Activated naive CD8-positive, alpha-beta T cell treated with anti-CD3 and anti-CD28 coated beads, Interleukin-2, amount 10 ng/mL, durations not matched to agents 7 days and 5 days (primary cell): ENCODE measurements at regions not wholly inside any gene's neighbourhood (a gene's known extent, or its start where the extent isn't known, plus 50 kb on each side); places are given as distances from the start of the nearest gene placed in this dataset.
"Not testable (repeated sequence)": the region's sequence is repeated elsewhere in the genome, so short reads cannot be mapped to it uniquely, and the experiment has no call there.

Experiments
- ATAC-seq: fragments of 150-1000 bp; cut with Tn5 transposase; one replicate; pipeline ENCODE4 v1.10.0; 2021; ENCODE audit warnings: low read depth, moderate library complexity
- POLR2A ChIA-PET: fragments of 350-600 bp; sonication (Branson Sonifier 250); formaldehyde crosslinking; loops from one replicate; lab custom pipeline; 2021; ENCODE audit warnings: antibody characterized with exemption; lab: Charles Lee
- DNase-seq: peaks from one replicate; pipeline ENCODE4 v3.0.0; 2021
- H3K27ac Mint-ChIP-seq: one replicate; pipeline ENCODE4 v1.8.0; 2022; ENCODE audit warnings: mild to moderate bottlenecking, mixed read lengths
- H3K27me3 Mint-ChIP-seq: one replicate; pipeline ENCODE4 v1.8.0; 2022; ENCODE audit warnings: mild to moderate bottlenecking, moderate library complexity, mixed read lengths
- H3K36me3 Mint-ChIP-seq: one replicate; pipeline ENCODE4 v1.8.0; 2021; ENCODE audit warnings: mild to moderate bottlenecking, mixed read lengths
- H3K4me1 Mint-ChIP-seq: one replicate; pipeline ENCODE4 v1.8.0; 2021; ENCODE audit warnings: mixed read lengths
- H3K4me3 Mint-ChIP-seq: one replicate; pipeline ENCODE4 v1.8.0; 2022; ENCODE audit warnings: mild to moderate bottlenecking, moderate library complexity, mixed read lengths
- H3K9me3 Mint-ChIP-seq: one replicate; pipeline ENCODE4 v1.8.0; 2021; ENCODE audit warnings: mixed read lengths

DNA sequence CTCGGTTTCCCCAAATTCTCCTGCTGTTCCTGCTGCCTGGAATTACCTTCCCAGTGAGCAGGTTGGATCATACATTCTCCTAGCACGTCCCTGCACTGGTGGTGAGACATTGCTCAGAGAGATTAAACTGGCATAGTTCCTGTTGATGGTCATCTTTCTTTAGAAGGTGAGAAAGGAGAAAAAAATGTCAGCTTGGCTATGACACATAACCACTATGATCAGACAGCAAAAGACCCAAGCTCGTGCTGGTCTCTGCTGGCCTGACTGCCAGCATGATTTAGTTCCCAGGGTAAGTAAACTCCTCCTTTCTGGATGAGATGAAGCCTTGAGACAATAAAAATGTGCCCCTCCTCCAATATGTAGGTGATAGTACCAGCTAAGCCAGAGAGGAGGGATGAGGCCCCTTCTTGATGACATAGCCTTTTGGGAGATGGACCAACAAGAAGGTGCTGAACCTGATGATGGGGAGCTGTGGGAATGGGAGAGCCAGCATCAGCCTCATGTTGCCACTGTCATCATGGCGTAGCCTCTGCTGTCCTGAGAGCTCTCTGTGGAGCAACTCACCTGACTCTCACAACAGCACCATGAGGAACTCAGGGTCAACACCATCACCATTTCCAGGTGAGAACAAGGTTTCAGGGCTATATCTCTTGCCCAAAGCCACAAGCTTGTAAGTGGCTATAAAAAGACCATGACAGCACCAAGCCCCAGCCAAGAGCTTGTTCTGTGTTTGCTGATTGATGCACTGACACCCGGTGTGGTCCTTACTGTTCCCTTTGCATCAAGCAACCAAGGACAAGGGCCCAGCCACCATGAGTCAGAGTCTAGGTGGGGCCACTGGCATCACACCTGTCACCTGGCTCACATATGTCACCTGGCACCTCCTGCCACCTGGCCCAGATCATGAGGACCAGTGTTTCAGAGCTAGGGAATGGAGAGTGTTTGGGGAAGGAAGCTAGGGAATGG is 200.0 kb downstream of the MATN1 start:
- no peaks in the 10 kb centered on the region for H3K4me1 Mint-ChIP-seq
- no peak overlapping the region for H3K4me3 Mint-ChIP-seq
- POLR2A ChIA-PET: no interaction called here
- no peak for ATAC-seq
- peaks cover 16% of the 10 kb centered on the region for H3K27me3 Mint-ChIP-seq
- H3K27ac Mint-ChIP-seq: no peak overlapping the region
- DNase-seq: no peak
- H3K9me3 Mint-ChIP-seq: no peaks in the 10 kb centered on the region
- H3K36me3 Mint-ChIP-seq: no peaks in the 10 kb centered on the region

DNA sequence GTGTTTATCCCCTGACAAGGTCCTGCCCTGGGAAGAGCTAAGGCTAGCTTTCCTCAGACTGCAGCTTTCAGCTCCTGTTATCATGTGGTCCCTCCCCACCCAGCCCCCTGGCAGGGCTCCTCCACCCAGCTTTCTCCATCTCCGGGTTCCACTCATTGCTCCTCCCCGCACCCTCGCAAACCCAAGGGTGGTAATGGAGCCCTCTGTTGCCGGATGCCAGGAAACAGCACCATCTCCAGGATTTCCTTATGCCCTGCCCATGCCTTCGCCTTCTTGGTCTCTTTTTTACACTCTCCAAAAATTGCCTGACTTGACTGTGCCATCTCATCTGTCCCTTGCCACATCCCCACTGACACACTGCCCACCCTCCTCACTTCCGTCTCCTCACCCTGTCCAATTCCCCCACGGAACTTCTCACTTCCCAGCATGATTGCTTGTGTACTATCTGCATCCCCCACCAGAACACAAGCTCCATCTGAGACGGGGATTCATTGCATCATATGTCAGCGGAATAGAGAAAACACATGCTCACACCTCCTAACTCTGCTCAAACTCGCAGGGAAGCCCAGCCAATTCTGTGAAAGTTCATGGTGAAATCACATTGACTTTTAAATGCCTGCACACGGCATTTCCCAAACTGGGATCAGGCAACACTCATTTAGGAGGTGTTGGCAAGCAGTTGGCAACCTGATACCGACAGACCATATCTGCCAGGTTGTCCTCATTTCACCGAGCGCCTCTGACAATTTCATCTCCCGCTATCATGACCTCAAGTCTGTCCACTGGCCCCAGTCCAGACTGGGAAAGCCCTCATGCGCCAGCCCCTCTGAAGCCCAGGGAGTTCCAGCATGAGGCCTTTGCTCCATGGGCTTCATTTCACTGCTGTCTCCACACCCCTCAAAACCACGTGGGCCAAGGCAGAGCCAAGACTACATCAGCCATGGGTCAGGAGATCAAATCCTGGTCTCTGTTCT is 201.1 kb downstream of the MATN1 start:
- DNase-seq (no peak), ATAC-seq (no peak)
- no peaks in the 10 kb centered on the region for H3K4me1 Mint-ChIP-seq
- H3K27me3 Mint-ChIP-seq: peaks cover 16% of the 10 kb centered on the region
- H3K9me3 Mint-ChIP-seq: no peaks in the 10 kb centered on the region
- no peak overlapping the region for H3K27ac Mint-ChIP-seq
- POLR2A ChIA-PET: no interaction called here
- no peak overlapping the region for H3K4me3 Mint-ChIP-seq
- H3K36me3 Mint-ChIP-seq: no peaks in the 10 kb centered on the region

DNA sequence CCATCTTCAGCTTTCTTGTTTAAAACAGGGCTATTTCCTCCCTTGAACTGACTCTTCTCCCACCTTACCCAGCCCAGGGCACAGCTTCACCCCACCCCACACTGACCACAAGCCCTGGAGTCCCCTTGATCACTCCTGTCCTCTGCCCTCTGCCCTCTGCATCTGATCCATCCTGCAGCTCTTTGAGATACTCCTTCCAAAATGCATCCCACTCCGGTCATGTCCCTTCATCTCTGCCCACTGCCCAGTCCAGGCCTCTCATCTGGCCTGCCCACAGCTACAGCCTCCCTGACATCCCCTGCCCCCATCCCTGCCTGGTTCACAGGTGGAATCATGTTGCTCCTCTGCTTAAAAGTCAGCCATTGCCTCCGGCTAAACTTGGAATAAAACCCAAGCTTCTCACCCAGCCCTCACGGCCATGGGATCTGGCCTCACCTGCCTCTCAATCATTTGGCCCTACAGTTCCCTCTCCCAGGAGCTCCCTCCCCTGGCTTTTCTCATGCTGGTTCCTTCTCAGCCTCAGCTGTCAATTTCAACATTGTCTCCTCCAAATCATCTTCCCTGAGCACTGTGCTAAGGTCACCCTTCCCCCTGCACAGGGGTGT is 202.0 kb downstream of the MATN1 start:
- H3K4me3 Mint-ChIP-seq: no peak overlapping the region
- no peaks in the 10 kb centered on the region for H3K9me3 Mint-ChIP-seq
- POLR2A ChIA-PET: no interaction called here
- no peaks in the 10 kb centered on the region for H3K36me3 Mint-ChIP-seq
- ATAC-seq: no peak
- DNase-seq: no peak
- H3K4me1 Mint-ChIP-seq: no peaks in the 10 kb centered on the region
- no peak overlapping the region for H3K27ac Mint-ChIP-seq
- peaks cover 16% of the 10 kb centered on the region for H3K27me3 Mint-ChIP-seq

DNA sequence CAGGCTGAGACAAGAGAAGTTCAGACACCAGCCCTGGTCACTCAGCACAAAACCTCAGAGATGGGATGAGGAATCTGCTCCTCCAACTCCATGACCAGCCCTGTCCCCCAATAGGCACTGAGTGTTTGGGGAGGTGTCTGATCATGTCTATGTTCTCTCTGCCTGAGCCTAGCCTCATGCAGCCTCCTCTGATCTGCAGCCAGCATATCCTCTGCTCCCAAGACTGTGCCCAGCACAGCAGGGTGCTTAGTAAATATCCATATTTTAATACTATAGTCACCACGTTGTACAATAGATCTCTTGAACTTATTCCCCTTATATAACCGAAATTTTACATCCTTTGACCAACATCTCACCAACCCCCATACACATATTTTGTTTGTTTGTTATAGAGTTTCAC is 202.9 kb downstream of the MATN1 start:
- DNase-seq (no peak), ATAC-seq (no peak)
- H3K9me3 Mint-ChIP-seq: no peaks in the 10 kb centered on the region
- H3K27ac Mint-ChIP-seq: no peak overlapping the region
- H3K36me3 Mint-ChIP-seq: no peaks in the 10 kb centered on the region
- H3K4me1 Mint-ChIP-seq: no peaks in the 10 kb centered on the region
- POLR2A ChIA-PET: no interaction called here
- peaks cover 16% of the 10 kb centered on the region for H3K27me3 Mint-ChIP-seq
- H3K4me3 Mint-ChIP-seq: no peak overlapping the region

DNA sequence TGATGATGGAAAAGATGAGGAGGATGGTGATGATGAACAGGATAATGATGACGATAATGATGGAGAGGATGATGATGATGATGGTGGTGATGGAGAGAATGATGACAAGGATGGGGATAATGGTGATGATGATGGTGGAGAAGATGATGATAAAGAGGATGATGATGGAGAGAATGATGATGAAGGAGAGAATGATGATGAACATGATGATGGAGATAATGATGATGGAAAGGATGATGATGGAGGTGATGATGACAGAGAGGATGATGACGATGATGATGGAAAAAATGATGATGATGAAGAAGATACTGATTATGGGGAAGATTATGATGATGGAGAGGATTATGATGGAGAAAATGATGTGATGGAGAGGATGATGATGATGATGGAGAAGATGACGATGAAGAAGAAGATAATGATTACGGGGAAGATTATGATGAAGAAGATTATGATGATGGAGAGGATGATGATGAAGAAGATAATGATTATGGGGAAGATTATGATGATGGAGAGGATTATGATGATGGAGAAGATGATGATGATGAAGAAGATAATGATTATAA is 204.1 kb downstream of the MATN1 start:
- POLR2A ChIA-PET: no interaction called here
- no peaks in the 10 kb centered on the region for H3K36me3 Mint-ChIP-seq
- no peak for DNase-seq
- peaks cover 9% of the 10 kb centered on the region for H3K27me3 Mint-ChIP-seq
- H3K4me3 Mint-ChIP-seq: no peak overlapping the region
- no peak for ATAC-seq
- H3K27ac Mint-ChIP-seq: no peak overlapping the region
- no peaks in the 10 kb centered on the region for H3K9me3 Mint-ChIP-seq
- no peaks in the 10 kb centered on the region for H3K4me1 Mint-ChIP-seq

DNA sequence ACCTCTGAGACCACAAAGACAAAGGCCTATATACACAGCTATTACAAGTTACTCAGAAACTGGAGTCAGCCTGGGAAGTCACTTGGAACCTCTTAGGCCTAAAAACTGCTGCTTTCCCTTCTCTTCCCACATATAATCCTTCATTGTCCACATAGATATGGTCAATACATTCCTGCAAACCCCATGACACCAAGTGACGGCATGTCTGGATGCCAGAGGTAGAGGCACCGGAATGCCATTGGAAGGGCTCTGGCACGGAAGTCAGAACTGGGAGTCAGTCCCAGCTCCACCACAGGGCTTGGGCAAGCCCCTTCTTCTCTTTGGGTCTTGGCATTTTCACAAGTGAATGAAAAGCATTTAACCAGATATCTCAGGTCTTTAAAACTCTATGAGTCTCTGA is 204.7 kb downstream of the MATN1 start:
- Mint-ChIP-seq H3K4me1 (no peaks in the 10 kb centered on the region), H3K27ac (no peak overlapping the region)
- POLR2A ChIA-PET: no interaction called here

DNA sequence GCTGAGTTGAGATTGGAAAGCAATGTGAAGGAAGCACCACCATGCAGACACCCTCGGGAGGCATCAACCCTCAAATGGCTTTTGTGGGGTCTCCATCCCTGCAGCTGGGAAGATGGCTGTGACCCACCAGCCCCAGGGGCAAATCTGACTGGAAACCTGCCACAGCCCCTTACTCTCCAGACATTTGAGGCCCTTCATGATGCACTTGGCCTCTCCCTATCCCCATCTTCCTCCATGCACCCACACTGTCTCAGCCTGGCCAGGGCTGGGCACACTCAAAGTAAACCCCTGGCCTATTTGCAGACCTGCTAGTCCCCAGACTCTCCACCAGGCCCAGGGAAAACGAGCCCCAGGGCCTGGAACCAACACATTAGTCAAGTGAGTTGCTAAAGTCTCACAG is 205.2 kb downstream of the MATN1 start:
- POLR2A ChIA-PET: no interaction called here
- ATAC-seq: no peak
- Mint-ChIP-seq H3K27me3 (peaks cover 10% of the 10 kb centered on the region), H3K27ac (no peak overlapping the region), H3K4me3 (no peak overlapping the region), H3K36me3 (no peaks in the 10 kb centered on the region), H3K9me3 (no peaks in the 10 kb centered on the region), H3K4me1 (no peaks in the 10 kb centered on the region)
- DNase-seq: no peak

More for the DNA sequence above, 204.7 kb downstream of the MATN1 start:
- DNase-seq (no peak), ATAC-seq (no peak)
- Mint-ChIP-seq H3K36me3 (no peaks in the 10 kb centered on the region), H3K4me3 (no peak overlapping the region), H3K9me3 (no peaks in the 10 kb centered on the region), H3K27me3 (peaks cover 9% of the 10 kb centered on the region)

DNA sequence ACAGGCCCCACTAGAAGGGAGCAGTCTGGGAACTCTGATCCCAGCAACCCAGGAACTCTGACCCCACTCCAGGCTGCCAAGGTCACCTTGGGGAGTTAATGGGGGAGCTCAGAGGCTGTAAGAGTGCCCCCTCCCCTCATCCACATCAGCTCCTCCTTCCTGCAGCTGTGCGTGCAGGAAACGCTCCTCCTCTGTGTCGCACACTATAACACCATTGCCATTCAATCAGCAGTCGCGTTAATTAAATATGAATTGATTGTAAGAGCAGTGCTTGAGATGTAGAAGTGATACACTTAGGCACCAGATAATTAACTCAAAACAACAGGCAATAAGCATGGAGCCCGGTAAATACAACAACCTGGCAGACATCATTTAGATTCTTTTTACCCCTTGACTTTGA is 205.7 kb downstream of the MATN1 start:
- H3K4me1 Mint-ChIP-seq, POLR2A ChIA-PET: not testable (repeated sequence)

DNA sequence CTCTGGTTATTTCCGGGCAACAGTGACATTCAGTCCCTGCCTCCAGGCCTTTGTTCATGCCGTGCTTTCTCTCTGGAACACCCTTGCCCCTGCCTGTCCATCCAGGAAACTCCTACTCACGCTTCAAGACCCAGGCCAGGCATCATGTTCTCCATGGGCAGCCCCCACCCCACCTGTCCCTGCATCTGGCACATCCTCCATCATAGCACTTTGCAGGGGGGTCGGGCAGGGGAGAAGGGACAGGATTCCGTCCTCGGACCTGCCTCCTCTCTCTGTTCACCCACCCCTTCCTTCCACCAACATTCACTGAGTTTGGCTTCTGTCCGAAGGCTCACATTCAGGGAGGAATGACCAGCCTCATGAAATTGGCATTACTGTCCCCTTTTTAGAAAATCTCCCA is 206.1 kb downstream of the MATN1 start:
- ATAC-seq, POLR2A ChIA-PET, H3K36me3 Mint-ChIP-seq, H3K9me3 Mint-ChIP-seq, H3K27ac Mint-ChIP-seq, DNase-seq, H3K4me1 Mint-ChIP-seq, H3K4me3 Mint-ChIP-seq: not testable (repeated sequence)
- H3K27me3 Mint-ChIP-seq: peaks cover 10% of the 10 kb centered on the region

More for the DNA sequence above, 205.7 kb downstream of the MATN1 start:
- H3K4me3 Mint-ChIP-seq, H3K9me3 Mint-ChIP-seq, DNase-seq, ATAC-seq, H3K27ac Mint-ChIP-seq, H3K36me3 Mint-ChIP-seq: not testable (repeated sequence)
- H3K27me3 Mint-ChIP-seq: peaks cover 10% of the 10 kb centered on the region

DNA sequence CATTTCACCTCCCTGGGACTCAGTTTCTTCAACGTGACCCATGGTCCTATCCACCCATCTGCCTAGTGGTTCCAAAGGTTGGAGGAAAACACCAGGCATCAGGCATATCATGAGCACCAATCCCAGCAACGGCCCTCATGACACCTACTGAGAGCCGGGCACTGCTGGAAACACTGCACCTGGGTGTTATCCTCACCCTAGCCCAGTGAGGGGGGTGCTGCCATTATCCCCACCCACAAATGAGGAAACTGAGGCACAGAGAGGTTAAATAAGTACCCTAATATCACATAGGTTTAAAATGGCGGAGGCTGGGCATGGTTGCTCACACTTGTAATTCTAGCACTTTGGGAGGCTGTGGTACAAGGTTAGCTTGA is 206.9 kb downstream of the MATN1 start:
- Mint-ChIP-seq H3K4me3 (no peak overlapping the region), H3K36me3 (no peaks in the 10 kb centered on the region), H3K27me3 (peaks cover 8% of the 10 kb centered on the region), H3K9me3 (no peaks in the 10 kb centered on the region), H3K27ac (no peak overlapping the region), H3K4me1 (no peaks in the 10 kb centered on the region)
- DNase-seq (no peak), ATAC-seq (no peak)
- POLR2A ChIA-PET: no interaction called here

DNA sequence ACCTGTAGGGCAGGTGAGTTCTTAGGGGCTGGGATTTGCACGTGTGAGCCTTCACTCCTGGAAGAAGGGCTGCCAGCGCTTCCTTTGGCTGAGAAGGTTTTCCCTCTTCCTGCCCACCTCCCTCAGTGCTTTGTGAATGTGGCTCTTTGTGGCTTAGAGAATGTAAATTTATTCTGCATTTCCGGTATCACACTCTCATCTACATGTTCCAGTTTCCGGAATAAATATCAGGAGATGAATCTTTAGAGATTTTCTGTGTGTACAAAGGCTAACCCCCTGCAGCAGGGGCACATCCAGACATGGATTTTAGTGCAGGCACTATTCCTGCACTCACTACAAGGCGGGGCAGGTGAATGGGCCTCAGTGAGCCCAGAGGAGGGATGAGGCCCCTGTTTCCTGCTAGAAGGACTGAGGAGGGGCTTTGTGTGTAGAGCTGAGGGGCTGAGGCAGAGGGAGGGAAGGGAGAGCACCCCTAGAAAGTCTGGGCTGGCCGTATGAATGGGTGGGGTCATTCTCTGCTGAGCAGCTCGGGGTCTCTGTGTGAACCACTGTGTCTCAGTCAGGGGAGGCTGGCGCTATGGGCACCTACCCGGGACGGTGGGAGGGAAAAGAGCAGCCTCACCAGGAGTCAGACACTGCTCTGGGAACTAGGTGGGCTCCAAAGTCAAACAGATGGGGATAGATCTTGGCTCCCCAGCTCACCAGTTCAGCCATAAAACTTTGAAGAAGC is 207.5 kb downstream of the MATN1 start:
- Mint-ChIP-seq H3K4me3 (no peak overlapping the region), H3K27ac (no peak overlapping the region), H3K4me1 (no peaks in the 10 kb centered on the region), H3K27me3 (peaks cover 5% of the 10 kb centered on the region), H3K9me3 (no peaks in the 10 kb centered on the region), H3K36me3 (no peaks in the 10 kb centered on the region)
- POLR2A ChIA-PET: no interaction called here
- ATAC-seq: no peak
- no peak for DNase-seq

DNA sequence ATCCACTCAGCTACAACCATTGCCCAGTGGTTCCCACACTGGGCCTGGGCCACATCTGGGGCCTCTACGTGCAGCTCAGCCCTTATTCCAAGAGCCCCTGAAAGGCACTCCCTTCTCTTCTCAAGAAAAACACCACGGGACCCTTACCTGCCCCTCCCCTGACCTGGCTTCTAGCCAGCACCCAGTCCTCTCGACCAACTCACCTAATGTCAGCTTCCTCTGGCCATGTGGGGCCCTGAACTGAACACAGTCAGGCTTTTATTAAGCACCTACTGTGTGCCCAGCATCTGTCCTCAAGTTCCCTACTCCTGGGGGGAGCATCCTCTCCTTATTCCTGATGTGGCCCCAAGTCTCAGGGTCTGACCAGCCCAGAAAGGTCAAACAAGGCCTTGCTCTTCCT is 208.4 kb downstream of the MATN1 start:
- H3K36me3 Mint-ChIP-seq: no peaks in the 10 kb centered on the region
- ATAC-seq: no peak
- H3K4me1 Mint-ChIP-seq: no peaks in the 10 kb centered on the region
- H3K4me3 Mint-ChIP-seq: no peak overlapping the region
- DNase-seq: peak; percentile 4
- no peak overlapping the region for H3K27ac Mint-ChIP-seq
- POLR2A ChIA-PET: no interaction called here
- H3K27me3 Mint-ChIP-seq: peaks cover 1% of the 10 kb centered on the region
- H3K9me3 Mint-ChIP-seq: no peaks in the 10 kb centered on the region
